Adrenal gland (tissue), 5 donors: ENCODE measurements at regions not wholly inside any gene's neighbourhood (a gene's known extent, or its start where the extent isn't known, plus 50 kb on each side); places are given as distances from the start of the nearest gene placed in this dataset.

Source experiments
- CTCF ChIP-seq, 6 experiments: fragments of 450-650 bp in 4 of 6; fragments of 200-600 bp in 2 of 6; sonication (generic) in 1 of 6; IDR thresholded peaks; 1 replicate in 5 of 6; 2 replicates in 1 of 6; pipeline versions ENCODE4 v1.5.1 to v1.8.0; 2016 to 2021; ENCODE audit warnings: antibody characterized with exemption in 6 of 6, mild to moderate bottlenecking in 2 of 6, moderate library complexity in 1 of 6
- POLR2A ChIP-seq, 2 donors: fragments of 450-650 bp; IDR thresholded peaks; one replicate each; pipeline ENCODE4 v1.6.1; 2017; ENCODE audit warnings: antibody characterized with exemption in 2 of 2, mild to moderate bottlenecking in 2 of 2, moderate library complexity in 1 of 2
- donor health status: DM: no; HTN: no; CAD: no.

- TF ChIP-seq CTCF (IDR thresholded peaks at IDR 0.05) (no peak), POLR2A (IDR thresholded peaks at IDR 0.05) (no peak)
These were observed 191.2 kb downstream of the BTBD3 start for GRCh38 chr20:12108846-12109245.
